K562 (cell line): ENCODE measurements at regions not wholly inside any gene's neighbourhood (a gene's known extent, or its start where the extent isn't known, plus 50 kb on each side); places are given as distances from the start of the nearest gene placed in this dataset.

ENCODE experiments used
- ATAC-seq: fragments of 200-7000 bp; cut with Tn5 transposase; 3 replicates; pipeline ENCODE4 v1.9.1; 2020; ENCODE audit warnings: moderate library complexity
- BruUV-seq: library from RNA; stranded (reverse); fragments of 400-500 nt; replicated peaks from 2 replicates; lab custom pipeline; 2021; lab: Mats Ljungman, UMichigan
- CTCF ChIA-PET: fragments of 300-600 bp; formaldehyde crosslinking; extraction: SDS; loops from one replicate; lab custom pipeline; 2021; ENCODE audit warnings: low intra/inter-chr PET ratio; lab: Yijun Ruan, JAX
- POLR2A ChIA-PET: fragments of 300-600, 350-650 bp; sonication (Branson Sonifier 250); formaldehyde crosslinking; extraction: SDS; loops from one replicate; lab custom pipeline; 2021; ENCODE audit warnings: antibody characterized with exemption, inconsistent platforms; lab: Yijun Ruan, JAX
- DNase-seq, 4 experiments: peaks; one replicate each; pipeline versions ENCODE4 v3.0.0 to v3.0.0-alpha.2; 2011 to 2018; ENCODE audit warnings: low spot score in 3 of 4, mixed read lengths in 3 of 4; ENCODE audit errors: extremely low read depth in 1 of 4
- FAIRE-seq: peaks from 2 replicates; lab custom pipeline; 2011; peaks lifted over from hg19 to GRCh38; lab: Jason Lieb, UNC
- H2AFZ ChIP-seq: 2 replicates; pipeline ENCODE4 v1.6.0; 2011; ENCODE audit warnings: low read depth, low read length, control low read depth, inconsistent platforms
- H3K27ac ChIP-seq: fragments of 200-600 bp; 3 replicates; pipeline ENCODE4 v1.8.0; 2011; ENCODE audit warnings: low read depth, mild to moderate bottlenecking, control low read depth, inconsistent platforms, low read length, moderate library complexity, mixed read lengths; ENCODE audit errors: extremely low read depth
- H3K27me3 ChIP-seq, 2 experiments: fragments of 300-600 bp in 1 of 2; 2 replicates in 1 of 2; 3 replicates in 1 of 2; pipeline versions ENCODE4 v1.6.0 to v1.8.0; 2011; ENCODE audit warnings: inconsistent platforms in 2 of 2, low read length in 2 of 2, mild to moderate bottlenecking in 1 of 2, mixed read lengths in 1 of 2, moderate library complexity in 1 of 2; ENCODE audit not compliant: control insufficient read depth in 2 of 2, insufficient read depth in 2 of 2
- H3K36me3 ChIP-seq: fragments of 300-600 bp; 3 replicates; pipeline ENCODE4 v1.8.0; 2011; ENCODE audit warnings: mild to moderate bottlenecking, low read length, inconsistent platforms; ENCODE audit not compliant: control insufficient read depth, insufficient read depth
- H3K4me1 ChIP-seq, 2 experiments: fragments of 200-600 bp in 1 of 2; replicated peaks in 1 of 2; 2 replicates in 1 of 2; 3 replicates in 1 of 2; pipeline versions ENCODE4 v1.5.1 to v1.8.0; 2011; ENCODE audit warnings: inconsistent platforms in 2 of 2, low read length in 2 of 2, mild to moderate bottlenecking in 1 of 2, mixed read lengths in 1 of 2, moderate library complexity in 1 of 2; ENCODE audit not compliant: control insufficient read depth in 2 of 2, insufficient read depth in 2 of 2
- H3K4me2 ChIP-seq: 2 replicates; pipeline ENCODE4 v1.6.1; 2011; ENCODE audit warnings: low read length, control low read depth, inconsistent platforms, mixed read lengths; ENCODE audit not compliant: insufficient read depth
- H3K4me3 ChIP-seq: fragments of 200-600 bp; sonication (generic), shearing (Covaris generic); 2 replicates; pipeline ENCODE4 v1.5.1; 2016; ENCODE audit warnings: control low read depth, inconsistent platforms
- H3K79me2 ChIP-seq: fragments of 200-600 bp; 3 replicates; pipeline ENCODE4 v1.8.0; 2011; ENCODE audit warnings: low read length, inconsistent platforms; ENCODE audit not compliant: control insufficient read depth, insufficient read depth
- H3K9ac ChIP-seq, 2 experiments: 2 replicates each; pipeline versions ENCODE4 v1.6.0 to v1.6.1; 2011; ENCODE audit warnings: low read depth in 2 of 2, low read length in 2 of 2, control low read depth in 1 of 2, inconsistent platforms in 1 of 2, mild to moderate bottlenecking in 1 of 2, mixed read lengths in 1 of 2; ENCODE audit not compliant: insufficient read depth in 1 of 2
- H3K9me1 ChIP-seq: one replicate; pipeline ENCODE4 v1.6.0; 2011; ENCODE audit warnings: inconsistent platforms, mild to moderate bottlenecking, low read length, moderate library complexity; ENCODE audit not compliant: control insufficient read depth, insufficient read depth
- H3K9me3 ChIP-seq: replicated peaks from 2 replicates; pipeline ENCODE4 v1.5.1; 2011; ENCODE audit warnings: low read depth, low read length, inconsistent platforms; ENCODE audit not compliant: control insufficient read depth, insufficient read depth
- H4K20me1 ChIP-seq: replicated peaks from 2 replicates; pipeline ENCODE4 v1.6.1; 2011; ENCODE audit warnings: low read length, inconsistent platforms, mixed read lengths; ENCODE audit not compliant: control insufficient read depth, insufficient read depth
- DACH1 ChIP-seq: fragments of 450-650 bp; IDR thresholded peaks from 2 replicates; pipeline ENCODE4 v1.6.1; 2018; ENCODE audit not compliant: partially characterized antibody
- POLR3G ChIP-seq: IDR thresholded peaks from 2 replicates; pipeline ENCODE4 v1.6.1; 2011; ENCODE audit not compliant: insufficient read length, insufficient replicate concordance; ENCODE audit errors: extremely low read depth
- WGBS: fragments of 100-300 bp; shearing (Covaris generic); methylation state at CpG from one replicate; pipeline ENCODE4 v1.1.6; 2016; ENCODE audit warnings: low coverage, mixed read lengths; ENCODE audit not compliant: insufficient coverage; ENCODE audit errors: missing lambda C conversion rate; 5-methylcytosine and 5-hydroxymethylcytosine counted together
- in situ Hi-C: fragments of 300-500 bp; cut with MboI; formaldehyde crosslinking; loops from 4 replicates; pipeline ENCODE4 v1.15.0; 2018; ENCODE audit warnings: inconsistent platforms, mixed read lengths
- intact Hi-C: fragments of 100-400 bp; cut with micrococcal nuclease; formaldehyde crosslinking; loops from 2 replicates; pipeline ENCODE4 v1.14.2; 2022
- TF ChIP-seq, protein P1 (sequence below): fragments of 250-450 bp; sonication (Bioruptor Pico); IDR thresholded peaks from 2 replicates; pipeline ENCODE4 v1.9.0; 2021; ENCODE audit warnings: mild to moderate bottlenecking

DNA sequence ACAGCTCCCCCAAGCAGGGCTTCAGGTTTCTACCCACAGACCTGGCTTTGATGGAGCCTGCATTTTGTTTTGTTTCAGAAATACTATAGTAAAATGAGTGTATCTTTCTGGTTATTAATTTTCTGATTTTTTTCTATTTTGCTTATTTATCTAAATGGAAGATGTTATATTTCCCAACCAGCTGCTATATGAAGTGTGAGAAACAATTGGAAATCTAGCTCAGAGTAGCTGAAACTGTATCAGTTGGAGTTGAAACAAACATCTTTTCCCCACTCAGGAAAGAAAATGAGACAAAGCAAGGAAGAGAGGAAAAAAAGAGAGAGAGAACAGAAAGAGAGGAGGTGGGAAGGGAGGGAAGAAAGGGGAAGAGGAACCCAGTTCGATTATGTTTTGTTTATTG, 358.5 kb upstream of the ZNF507 start:
- ChIA-PET POLR2A (no interaction called here), CTCF (no interaction called here)
- no peak overlapping the region for H3K4me2 ChIP-seq
- H3K9me1 ChIP-seq: no peaks in the 10 kb centered on the region
- ATAC-seq (no peak), DNase-seq (no peak), FAIRE-seq (no peak)
- no peak overlapping the region for H3K9ac ChIP-seq
- intact Hi-C loops (no loop called here), in situ Hi-C loops (no loop called here)
- H4K20me1 ChIP-seq: no peaks in the 10 kb centered on the region; the same call in 1 of the 2 replicates
- no peaks in the 10 kb centered on the region; a peak in 1 of 5 replicates for H3K27me3 ChIP-seq
- H3K79me2 ChIP-seq: no peaks in the 10 kb centered on the region
- no peak overlapping the region for H3K4me3 ChIP-seq
- H3K36me3 ChIP-seq: no peaks in the 10 kb centered on the region
- no peak overlapping the region for H2AFZ ChIP-seq
- no peaks in the 10 kb centered on the region for H3K4me1 ChIP-seq
- TF ChIP-seq, protein P1, sequence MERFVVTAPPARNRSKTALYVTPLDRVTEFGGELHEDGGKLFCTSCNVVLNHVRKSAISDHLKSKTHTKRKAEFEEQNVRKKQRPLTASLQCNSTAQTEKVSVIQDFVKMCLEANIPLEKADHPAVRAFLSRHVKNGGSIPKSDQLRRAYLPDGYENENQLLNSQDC (CRISPR knock-in tag): no peak
- H3K9me3 ChIP-seq: no peaks in the 10 kb centered on the region
- H3K27ac ChIP-seq: no peak overlapping the region
- BruUV-seq: no TSS peak
- 0% methylated on average over 1 of the region's 1 CpG for WGBS

- H4K20me1 ChIP-seq: no peaks in the 10 kb centered on the region; the same call in 1 of the 2 replicates
- no peaks in the 10 kb centered on the region for H3K79me2 ChIP-seq
- H3K9ac ChIP-seq: no peak overlapping the region
- no peak overlapping the region for H3K27ac ChIP-seq
- BruUV-seq: no TSS peak
- no peaks in the 10 kb centered on the region for H3K9me3 ChIP-seq
- no peaks in the 10 kb centered on the region for H3K9me1 ChIP-seq
- no peaks in the 10 kb centered on the region; a peak in 1 of 5 replicates for H3K27me3 ChIP-seq
- DNase-seq (no peak), ATAC-seq (no peak), FAIRE-seq (no peak)
- intact Hi-C loops: no loop called here
- H3K4me3 ChIP-seq: no peak overlapping the region
- no peak overlapping the region for H2AFZ ChIP-seq
- CTCF ChIA-PET: no interaction called here
- in situ Hi-C loops: no loop called here
- 0% methylated on average over 2 of the region's 2 CpGs for WGBS
- TF ChIP-seq DACH1 (peak; percentile 36), POLR3G (no peak)
- no peaks in the 10 kb centered on the region for H3K36me3 ChIP-seq
- no peak overlapping the region for H3K4me2 ChIP-seq
- no peaks in the 10 kb centered on the region for H3K4me1 ChIP-seq
- POLR2A ChIA-PET: no interaction called here
These were observed 357.2 kb upstream of the ZNF507 start for GRCh38 chr19:31988256-31988655.
